OCI-LY7 (cell line): ENCODE measurements at regions not wholly inside any gene's neighbourhood (a gene's known extent, or its start where the extent isn't known, plus 50 kb on each side); places are given as distances from the start of the nearest gene placed in this dataset.
"Not testable (repeated sequence)": the region's sequence is repeated elsewhere in the genome, so short reads cannot be mapped to it uniquely, and the experiment has no call there.

ENCODE experiments used
- BruUV-seq: library from RNA; stranded (reverse); fragments of 400-500 nt; replicated peaks from 2 replicates; lab custom pipeline; 2021; lab: Mats Ljungman, UMichigan
- CTCF ChIA-PET: fragments of 300-600 bp; sonication (Branson Sonifier 250); formaldehyde crosslinking; loops from one replicate; lab custom pipeline; 2022; ENCODE audit warnings: antibody characterized with exemption; ENCODE audit not compliant: unreplicated experiment; lab: Charles Lee
- POLR2A ChIA-PET: fragments of 300-600 bp; sonication (Branson Sonifier 250); formaldehyde crosslinking; loops from one replicate; lab custom pipeline; 2022; ENCODE audit warnings: antibody characterized with exemption; lab: Charles Lee
- DNase-seq: peaks from one replicate; pipeline ENCODE4 v3.0.0-alpha.2; 2015; ENCODE audit warnings: low spot score
- H2AFZ ChIP-seq: fragments of 200-600 bp; sonication (generic), shearing (Covaris generic); 2 replicates; pipeline ENCODE4 v1.6.1; 2014; ENCODE audit warnings: mild to moderate bottlenecking, antibody characterized with exemption, low read length, moderate library complexity
- H3K27ac ChIP-seq: fragments of 200-600 bp; sonication (generic); 2 replicates; pipeline ENCODE4 v1.5.1; 2014; ENCODE audit warnings: mixed run types, low read depth, mild to moderate bottlenecking, moderate library complexity, low read length, inconsistent platforms; ENCODE audit not compliant: poor library complexity, severe bottlenecking
- H3K36me3 ChIP-seq: fragments of 200-600 bp; sonication (generic); 2 replicates; pipeline ENCODE4 v1.6.1; 2014; ENCODE audit warnings: mild to moderate bottlenecking, antibody characterized with exemption, low read length, moderate library complexity, mixed read lengths; ENCODE audit not compliant: insufficient read depth
- H3K4me1 ChIP-seq: fragments of 200-600 bp; sonication (generic); 2 replicates; pipeline ENCODE4 v1.5.1; 2014; ENCODE audit warnings: mild to moderate bottlenecking, low read length; ENCODE audit not compliant: insufficient read depth, poor library complexity, severe bottlenecking
- H3K4me2 ChIP-seq: fragments of 200-600 bp; sonication (generic); 2 replicates; pipeline ENCODE4 v1.6.1; 2014; ENCODE audit warnings: mild to moderate bottlenecking, low read length
- H3K4me3 ChIP-seq: fragments of 200-600 bp; sonication (generic); 2 replicates; pipeline ENCODE4 v1.5.1; 2014; ENCODE audit warnings: mild to moderate bottlenecking, low read depth, low read length; ENCODE audit not compliant: poor library complexity, severe bottlenecking
- H3K79me2 ChIP-seq: fragments of 200-600 bp; sonication (generic); 2 replicates; pipeline ENCODE4 v1.6.1; 2016; ENCODE audit warnings: low read depth, mild to moderate bottlenecking, low read length, moderate library complexity, mixed read lengths; ENCODE audit not compliant: insufficient read depth
- H3K9me2 ChIP-seq: fragments of 200-600 bp; sonication (generic); 2 replicates; pipeline ENCODE4 v1.6.1; 2016; ENCODE audit warnings: mild to moderate bottlenecking, low read length, mixed read lengths; ENCODE audit not compliant: insufficient read depth
- H3K9me3 ChIP-seq: fragments of 200-600 bp; sonication (generic); 2 replicates; pipeline ENCODE4 v1.6.1; 2014; ENCODE audit warnings: mild to moderate bottlenecking, mixed run types, low read length, mixed read lengths
- H4K20me1 ChIP-seq: fragments of 200-600 bp; sonication (generic); 2 replicates; pipeline ENCODE4 v1.6.1; 2014; ENCODE audit warnings: mild to moderate bottlenecking, antibody characterized with exemption, low read length, moderate library complexity, mixed read lengths; ENCODE audit not compliant: insufficient read depth
- EZH2phosphoT487 ChIP-seq: fragments of 200-600 bp; sonication (generic); IDR thresholded peaks from 2 replicates; pipeline ENCODE4 v1.6.1; 2018; ENCODE audit warnings: low read depth, borderline replicate concordance, mild to moderate bottlenecking, mixed run types, antibody characterized with exemption, low read length, moderate library complexity, mixed read lengths
- intact Hi-C: fragments of 100-400 bp; cut with micrococcal nuclease; formaldehyde crosslinking; loops from one replicate; pipeline ENCODE4 v1.10.0; 2022; ENCODE audit not compliant: unreplicated experiment
- TF ChIP-seq, protein P1 (sequence below): fragments of 200-600 bp; sonication (generic); conservative IDR thresholded peaks from 2 replicates; pipeline ENCODE4 v1.5.1; 2014; ENCODE audit warnings: mild to moderate bottlenecking, antibody characterized with exemption, low read length, moderate library complexity, mixed read lengths

DNA sequence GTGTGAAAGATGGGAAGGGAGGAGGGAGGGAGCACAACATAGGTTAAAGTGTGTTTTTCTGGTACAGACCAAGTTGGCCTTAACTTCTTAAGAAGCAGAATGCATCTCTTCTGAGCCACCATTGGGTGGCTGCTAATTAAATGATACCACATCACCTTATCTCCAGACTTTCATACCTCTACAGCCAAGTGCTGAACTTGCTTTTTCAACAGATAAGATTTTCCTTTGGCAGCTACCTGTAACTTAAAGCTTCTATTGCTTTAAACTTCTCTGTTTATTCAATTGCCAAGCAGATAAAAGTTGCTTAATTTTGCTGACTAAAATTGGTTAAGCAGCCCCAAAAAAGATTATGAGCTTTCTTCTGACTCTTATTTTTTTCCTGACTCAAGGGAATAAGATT is 292.4 kb upstream of the SGO1 start:
- H3K79me2 ChIP-seq, result no peaks in the 10 kb centered on the region
- H3K27ac ChIP-seq, result no peak overlapping the region
- no peak overlapping the region for H3K4me2 ChIP-seq
- no TSS peak for BruUV-seq
- H3K4me1 ChIP-seq, result no peaks in the 10 kb centered on the region
- H3K9me3 ChIP-seq, result no peaks in the 10 kb centered on the region
- no peaks in the 10 kb centered on the region for H3K36me3 ChIP-seq
- intact Hi-C loops, result no loop called here
- H3K9me2 ChIP-seq, result no peaks in the 10 kb centered on the region
- CTCF ChIA-PET, result no interaction called here
- no peak overlapping the region for H2AFZ ChIP-seq
- H4K20me1 ChIP-seq, result no peaks in the 10 kb centered on the region
- no peak for TF ChIP-seq EZH2phosphoT487
- TF ChIP-seq, protein P1, sequence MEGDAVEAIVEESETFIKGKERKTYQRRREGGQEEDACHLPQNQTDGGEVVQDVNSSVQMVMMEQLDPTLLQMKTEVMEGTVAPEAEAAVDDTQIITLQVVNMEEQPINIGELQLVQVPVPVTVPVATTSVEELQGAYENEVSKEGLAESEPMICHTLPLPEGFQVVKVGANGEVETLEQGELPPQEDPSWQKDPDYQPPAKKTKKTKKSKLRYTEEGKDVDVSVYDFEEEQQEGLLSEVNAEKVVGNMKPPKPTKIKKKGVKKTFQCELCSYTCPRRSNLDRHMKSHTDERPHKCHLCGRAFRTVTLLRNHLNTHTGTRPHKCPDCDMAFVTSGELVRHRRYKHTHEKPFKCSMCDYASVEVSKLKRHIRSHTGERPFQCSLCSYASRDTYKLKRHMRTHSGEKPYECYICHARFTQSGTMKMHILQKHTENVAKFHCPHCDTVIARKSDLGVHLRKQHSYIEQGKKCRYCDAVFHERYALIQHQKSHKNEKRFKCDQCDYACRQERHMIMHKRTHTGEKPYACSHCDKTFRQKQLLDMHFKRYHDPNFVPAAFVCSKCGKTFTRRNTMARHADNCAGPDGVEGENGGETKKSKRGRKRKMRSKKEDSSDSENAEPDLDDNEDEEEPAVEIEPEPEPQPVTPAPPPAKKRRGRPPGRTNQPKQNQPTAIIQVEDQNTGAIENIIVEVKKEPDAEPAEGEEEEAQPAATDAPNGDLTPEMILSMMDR, result no peak
- H3K4me3 ChIP-seq, result no peak overlapping the region
- no peak for DNase-seq
- POLR2A ChIA-PET, result interaction anchor here (0.6 kb wide), 2 partner anchors 94 to 99 kb away, joined by 3 read pairs; no protein-coding TSS in a partner anchor

DNA sequence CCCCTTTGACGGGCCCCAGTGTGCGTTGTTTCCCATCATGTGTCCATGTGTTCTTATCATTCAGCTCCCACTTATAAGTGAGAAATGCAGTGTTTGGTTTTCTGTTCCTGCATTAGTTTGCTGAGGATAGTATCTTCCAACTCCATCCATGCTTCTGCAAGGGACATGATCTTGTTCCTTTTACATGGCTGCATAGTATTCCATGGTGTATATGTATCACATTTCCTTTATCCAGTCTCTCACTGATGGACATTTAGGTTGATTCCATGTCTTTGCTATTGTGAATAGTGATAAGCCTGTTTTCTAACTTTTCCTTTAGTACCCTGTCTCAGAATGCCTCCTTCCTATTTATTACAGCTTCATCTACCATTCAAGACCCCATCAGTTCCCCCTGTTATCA is 278.2 kb upstream of the SGO1 start:
- DNase-seq, H3K79me2 ChIP-seq, H3K4me3 ChIP-seq, H3K9me3 ChIP-seq, intact Hi-C loops, H4K20me1 ChIP-seq, BruUV-seq, H3K4me1 ChIP-seq, CTCF ChIA-PET, H2AFZ ChIP-seq, H3K9me2 ChIP-seq, H3K36me3 ChIP-seq, H3K4me2 ChIP-seq, H3K27ac ChIP-seq: not testable (repeated sequence)
- POLR2A ChIA-PET, result interaction anchor here (1.0 kb wide), 1 partner anchor 448 kb away, joined by 3 read pairs; no protein-coding TSS in a partner anchor

DNA sequence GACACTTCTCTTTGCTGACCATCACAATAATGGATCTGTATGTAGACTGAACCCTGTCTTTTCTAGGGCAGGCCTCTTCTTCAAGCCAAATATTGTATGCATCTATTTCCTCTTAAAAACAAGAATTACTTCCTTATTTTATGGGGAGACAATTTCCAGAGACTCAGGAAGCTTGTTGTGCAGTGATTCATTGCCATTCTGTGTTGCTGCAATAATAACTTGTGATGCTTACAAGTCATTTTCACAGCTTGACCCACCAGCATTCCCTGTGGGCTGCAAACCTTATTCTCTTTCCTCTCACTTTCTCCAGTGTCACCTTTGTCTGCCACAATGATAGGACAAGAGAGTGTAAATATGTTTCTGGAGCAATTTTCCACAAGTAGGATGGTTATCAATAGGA is 276.7 kb upstream of the SGO1 start:
- Histone ChIP-seq H3K4me3 (no peak overlapping the region), H3K9me3 (no peaks in the 10 kb centered on the region), H2AFZ (no peak overlapping the region), H3K27ac (no peak overlapping the region), H3K9me2 (no peaks in the 10 kb centered on the region), H4K20me1 (no peaks in the 10 kb centered on the region), H3K4me2 (no peak overlapping the region), H3K79me2 (no peaks in the 10 kb centered on the region), H3K36me3 (no peaks in the 10 kb centered on the region), H3K4me1 (no peaks in the 10 kb centered on the region)
- POLR2A ChIA-PET, result no interaction called here
- TF ChIP-seq EZH2phosphoT487, result no peak
- TF ChIP-seq, protein P1, result no peak
- DNase-seq, result no peak
- intact Hi-C loops, result no loop called here
- CTCF ChIA-PET, result no interaction called here
- BruUV-seq, result no TSS peak
